GM18870 (cell line): ENCODE measurements at regions not wholly inside any gene's neighbourhood (a gene's known extent, or its start where the extent isn't known, plus 50 kb on each side); places are given as distances from the start of the nearest gene placed in this dataset.

Source experiments
- ATAC-seq: cut with Tn5 transposase; IDR thresholded peaks from one replicate; pipeline ENCODE4 v1.9.1; 2021; ENCODE audit warnings: moderate library complexity; ENCODE audit not compliant: unreplicated experiment

GRCh38 chr5:74205767-74206578, 434.6 kb downstream of the ENC1 start:
- ATAC-seq: no peak

- ATAC-seq: peak; percentile 65
Observed at GRCh38 chr5:74201334-74202081, 439.0 kb downstream of the ENC1 start.

GRCh38 chr5:74200560-74200959, 440.0 kb downstream of the ENC1 start:
- no peak for ATAC-seq

GRCh38 chr5:74199436-74200210, 440.9 kb downstream of the ENC1 start:
- no peak for ATAC-seq

GRCh38 chr5:74199005-74199404, 441.5 kb downstream of the ENC1 start:
- ATAC-seq: no peak

GRCh38 chr5:74198156-74198555, 442.4 kb downstream of the ENC1 start:
- ATAC-seq: no peak

GRCh38 chr5:74196233-74196632, 444.3 kb downstream of the ENC1 start:
- peak; percentile 48 for ATAC-seq

- no peak for ATAC-seq
Observed at GRCh38 chr5:74194196-74194595, 446.3 kb downstream of the ENC1 start.

GRCh38 chr5:74192606-74193299, 447.8 kb downstream of the ENC1 start:
- no peak for ATAC-seq

- no peak for ATAC-seq
Observed at GRCh38 chr5:74188351-74189105, 452.0 kb downstream of the ENC1 start.

- no peak for ATAC-seq
Observed at GRCh38 chr5:74187757-74188156, 452.8 kb downstream of the ENC1 start.

GRCh38 chr5:74186356-74187315, 453.9 kb downstream of the ENC1 start:
- no peak for ATAC-seq

- ATAC-seq: no peak
Observed at GRCh38 chr5:74185599-74185998, 454.9 kb downstream of the ENC1 start.

- no peak for ATAC-seq
Observed at GRCh38 chr5:74184649-74185048, 455.9 kb downstream of the ENC1 start.

- ATAC-seq: no peak
Observed at GRCh38 chr5:74183041-74183440, 457.5 kb downstream of the ENC1 start.

- ATAC-seq: no peak
Observed at GRCh38 chr5:74182603-74183002, 457.9 kb downstream of the ENC1 start.

GRCh38 chr5:74179701-74180100, 460.8 kb downstream of the ENC1 start:
- ATAC-seq: no peak

GRCh38 chr5:74179179-74179578, 461.3 kb downstream of the ENC1 start:
- no peak for ATAC-seq

GRCh38 chr5:74177961-74178360, 462.6 kb downstream of the ENC1 start:
- no peak for ATAC-seq
